ENCODE measurements at regions not wholly inside any gene's neighbourhood (a gene's known extent, or its start where the extent isn't known, plus 50 kb on each side); places are given as distances from the start of the nearest gene placed in this dataset.

GRCh38 chr1:60865166-60865565, 217.2 kb upstream of the NFIA start:
- H3K4me1 ChIP-seq (ENCODE audit: insufficient read depth, low read length, poor library complexity, severe bottlenecking) = peaks cover 17% of the 10 kb centered on the region
- no TSS peak for BruUV-seq (replicated peaks)
- ChIA-PET POLR2A (ENCODE audit: low non-redundant PET) (no interaction called here), CTCF (no interaction called here)
- H3K27me3 ChIP-seq (replicated peaks; ENCODE audit: insufficient read depth, low read depth, low read length, poor library complexity) = peaks cover 45% of the 10 kb centered on the region
- no peak overlapping the region for H3K27ac ChIP-seq (ENCODE audit: low read depth, low read length, poor library complexity, severe bottlenecking)
- intact Hi-C loops (cut with micrococcal nuclease; ENCODE audit: unreplicated experiment) = no loop called here
- H3K36me3 ChIP-seq (ENCODE audit: insufficient read depth, low read length, poor library complexity, severe bottlenecking) = no peaks in the 10 kb centered on the region
- no peaks in the 10 kb centered on the region for H3K9me3 ChIP-seq (ENCODE audit: low read depth, low read length, poor library complexity, severe bottlenecking)
- DNase-seq (ENCODE audit: low spot score) = no peak
- TF ChIP-seq EZH2 (IDR thresholded peaks at IDR 0.05; ENCODE audit: borderline replicate concordance, low read depth, low read length, poor library complexity, severe bottlenecking) (no peak), CTCF (conservative IDR thresholded peaks at IDR 0.05; ENCODE audit: low read depth, low read length) (no peak)
- H3K4me3 ChIP-seq (ENCODE audit: low read depth, low read length, poor library complexity, severe bottlenecking) = no peak overlapping the region

GRCh38 chr1:60864722-60865121, 217.6 kb upstream of the NFIA start:
- DNase-seq (ENCODE audit: low spot score) = no peak
- intact Hi-C loops (cut with micrococcal nuclease; ENCODE audit: unreplicated experiment) = no loop called here
- Histone ChIP-seq H3K27me3 (replicated peaks; ENCODE audit: insufficient read depth, low read depth, low read length, poor library complexity) (peaks cover 45% of the 10 kb centered on the region), H3K9me3 (ENCODE audit: low read depth, low read length, poor library complexity, severe bottlenecking) (no peaks in the 10 kb centered on the region), H3K4me3 (ENCODE audit: low read depth, low read length, poor library complexity, severe bottlenecking) (no peak overlapping the region), H3K4me1 (ENCODE audit: insufficient read depth, low read length, poor library complexity, severe bottlenecking) (peaks cover 13% of the 10 kb centered on the region), H3K27ac (ENCODE audit: low read depth, low read length, poor library complexity, severe bottlenecking) (no peak overlapping the region), H3K36me3 (ENCODE audit: insufficient read depth, low read length, poor library complexity, severe bottlenecking) (no peaks in the 10 kb centered on the region)
- ChIA-PET CTCF (no interaction called here), POLR2A (ENCODE audit: low non-redundant PET) (no interaction called here)
- no peak for TF ChIP-seq EZH2 (IDR thresholded peaks at IDR 0.05; ENCODE audit: borderline replicate concordance, low read depth, low read length, poor library complexity, severe bottlenecking)
- no peak for TF ChIP-seq CTCF (conservative IDR thresholded peaks at IDR 0.05; ENCODE audit: low read depth, low read length)
- no TSS peak for BruUV-seq (replicated peaks)

- H3K4me1 ChIP-seq (ENCODE audit: insufficient read depth, low read length, poor library complexity, severe bottlenecking) = peaks cover 15% of the 10 kb centered on the region
- H3K36me3 ChIP-seq (ENCODE audit: insufficient read depth, low read length, poor library complexity, severe bottlenecking) = no peaks in the 10 kb centered on the region
- no peaks in the 10 kb centered on the region for H3K9me3 ChIP-seq (ENCODE audit: low read depth, low read length, poor library complexity, severe bottlenecking)
- ChIA-PET CTCF (no interaction called here), POLR2A (ENCODE audit: low non-redundant PET) (no interaction called here)
- DNase-seq (ENCODE audit: low spot score) = no peak
- TF ChIP-seq CTCF (conservative IDR thresholded peaks at IDR 0.05; ENCODE audit: low read depth, low read length) = no peak
- no peak for TF ChIP-seq EZH2 (IDR thresholded peaks at IDR 0.05; ENCODE audit: borderline replicate concordance, low read depth, low read length, poor library complexity, severe bottlenecking)
- no TSS peak for BruUV-seq (replicated peaks)
- no peak overlapping the region for H3K27ac ChIP-seq (ENCODE audit: low read depth, low read length, poor library complexity, severe bottlenecking)
- H3K27me3 ChIP-seq (replicated peaks; ENCODE audit: insufficient read depth, low read depth, low read length, poor library complexity) = peaks cover 40% of the 10 kb centered on the region
- intact Hi-C loops (cut with micrococcal nuclease; ENCODE audit: unreplicated experiment) = no loop called here
- H3K4me3 ChIP-seq (ENCODE audit: low read depth, low read length, poor library complexity, severe bottlenecking) = no peak overlapping the region
These were observed 219.2 kb upstream of the NFIA start for GRCh38 chr1:60863131-60863530.

Data from A673 (cell line).